SKM-1 (cell line): ENCODE measurements at regions not wholly inside any gene's neighbourhood (a gene's known extent, or its start where the extent isn't known, plus 50 kb on each side); places are given as distances from the start of the nearest gene placed in this dataset.

Experiments used
- DNase-seq: peaks from one replicate; lab custom pipeline; 2025; ENCODE audit not compliant: unreplicated experiment; lab: John Stamatoyannopoulos, UW

- DNase-seq, result no peak
Measured at GRCh38 chr17:55584861-55585260, 73.6 kb upstream of the SMIM36 start.

- peak; percentile 34 for DNase-seq
Measured at GRCh38 chr17:55584055-55584685, 72.9 kb upstream of the SMIM36 start.

- DNase-seq, result no peak
Measured at GRCh38 chr17:55582897-55583296, 71.6 kb upstream of the SMIM36 start.

- DNase-seq, result no peak
Measured at GRCh38 chr17:55580596-55581133, 69.4 kb upstream of the SMIM36 start.

GRCh38 chr17:55577687-55578086, 66.4 kb upstream of the SMIM36 start:
- no peak for DNase-seq

GRCh38 chr17:55576996-55577586, 65.8 kb upstream of the SMIM36 start:
- no peak for DNase-seq

- peak; percentile 59 for DNase-seq
Measured at GRCh38 chr17:55576237-55576995, 65.2 kb upstream of the SMIM36 start.

GRCh38 chr17:55575058-55575636, 63.9 kb upstream of the SMIM36 start:
- no peak for DNase-seq

- DNase-seq, result no peak
Measured at GRCh38 chr17:55572599-55572998, 61.3 kb upstream of the SMIM36 start.

GRCh38 chr17:55572139-55572538, 60.9 kb upstream of the SMIM36 start:
- no peak for DNase-seq

GRCh38 chr17:55571095-55571494, 59.8 kb upstream of the SMIM36 start:
- no peak for DNase-seq

GRCh38 chr17:55570391-55570790, 59.1 kb upstream of the SMIM36 start:
- no peak for DNase-seq

- no peak for DNase-seq
Measured at GRCh38 chr17:55567240-55568214, 56.3 kb upstream of the SMIM36 start.

GRCh38 chr17:55564081-55564480, 52.8 kb upstream of the SMIM36 start:
- no peak for DNase-seq

GRCh38 chr17:55563363-55563762, 52.1 kb upstream of the SMIM36 start:
- no peak for DNase-seq

GRCh38 chr17:55561973-55562495, 50.8 kb upstream of the SMIM36 start:
- DNase-seq, result no peak

GRCh38 chr17:55561316-55561972, 50.2 kb upstream of the SMIM36 start:
- DNase-seq, result no peak
